ENCODE measurements at regions not wholly inside any gene's neighbourhood (a gene's known extent, or its start where the extent isn't known, plus 50 kb on each side); places are given as distances from the start of the nearest gene placed in this dataset.
"Not testable (repeated sequence)": the region's sequence is repeated elsewhere in the genome, so short reads cannot be mapped to it uniquely, and the experiment has no call there.

GRCh38 chr5:155711882-155712281 is 615.1 kb upstream of the SGCD start:
- no peak overlapping the region for H3K4me3 ChIP-seq
- 71% methylated on average over 1 of the region's 1 CpG for WGBS (ENCODE audit: missing lambda C conversion rate)
- H3K4me1 ChIP-seq, result no peaks in the 10 kb centered on the region
- H3K9me3 ChIP-seq, result no peaks in the 10 kb centered on the region
- ChIA-PET POLR2A (no interaction called here), CTCF (no interaction called here)
- ATAC-seq (no peak), FAIRE-seq (no peak), DNase-seq (ENCODE audit: low read depth in 1 of 2, low spot score in 1 of 2) (no peak)
- no peak overlapping the region for H3K4me2 ChIP-seq
- TF ChIP-seq HOXA7 (CRISPR knock-in tag; IDR thresholded peaks at IDR 0.05), result no peak
- TF ChIP-seq BHLHE40 (IDR thresholded peaks at IDR 0.05; ENCODE audit: low read depth, low read length), result no peak
- TF ChIP-seq ESRRA (IDR thresholded peaks at IDR 0.05; ENCODE audit: borderline replicate concordance, low read length), result no peak
- no peak for TF ChIP-seq PHF8 (IDR thresholded peaks at IDR 0.05; ENCODE audit: borderline replicate concordance, low read depth)
- no peak for TF ChIP-seq RAD21 (conservative IDR thresholded peaks at IDR 0.05 in 1 of 2, IDR thresholded peaks at IDR 0.05 in 1 of 2)
- TF ChIP-seq, protein P1, sequence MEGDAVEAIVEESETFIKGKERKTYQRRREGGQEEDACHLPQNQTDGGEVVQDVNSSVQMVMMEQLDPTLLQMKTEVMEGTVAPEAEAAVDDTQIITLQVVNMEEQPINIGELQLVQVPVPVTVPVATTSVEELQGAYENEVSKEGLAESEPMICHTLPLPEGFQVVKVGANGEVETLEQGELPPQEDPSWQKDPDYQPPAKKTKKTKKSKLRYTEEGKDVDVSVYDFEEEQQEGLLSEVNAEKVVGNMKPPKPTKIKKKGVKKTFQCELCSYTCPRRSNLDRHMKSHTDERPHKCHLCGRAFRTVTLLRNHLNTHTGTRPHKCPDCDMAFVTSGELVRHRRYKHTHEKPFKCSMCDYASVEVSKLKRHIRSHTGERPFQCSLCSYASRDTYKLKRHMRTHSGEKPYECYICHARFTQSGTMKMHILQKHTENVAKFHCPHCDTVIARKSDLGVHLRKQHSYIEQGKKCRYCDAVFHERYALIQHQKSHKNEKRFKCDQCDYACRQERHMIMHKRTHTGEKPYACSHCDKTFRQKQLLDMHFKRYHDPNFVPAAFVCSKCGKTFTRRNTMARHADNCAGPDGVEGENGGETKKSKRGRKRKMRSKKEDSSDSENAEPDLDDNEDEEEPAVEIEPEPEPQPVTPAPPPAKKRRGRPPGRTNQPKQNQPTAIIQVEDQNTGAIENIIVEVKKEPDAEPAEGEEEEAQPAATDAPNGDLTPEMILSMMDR (IDR thresholded peaks at IDR 0.05), result no peak
- no peak overlapping the region for H3K27ac ChIP-seq

DNA sequence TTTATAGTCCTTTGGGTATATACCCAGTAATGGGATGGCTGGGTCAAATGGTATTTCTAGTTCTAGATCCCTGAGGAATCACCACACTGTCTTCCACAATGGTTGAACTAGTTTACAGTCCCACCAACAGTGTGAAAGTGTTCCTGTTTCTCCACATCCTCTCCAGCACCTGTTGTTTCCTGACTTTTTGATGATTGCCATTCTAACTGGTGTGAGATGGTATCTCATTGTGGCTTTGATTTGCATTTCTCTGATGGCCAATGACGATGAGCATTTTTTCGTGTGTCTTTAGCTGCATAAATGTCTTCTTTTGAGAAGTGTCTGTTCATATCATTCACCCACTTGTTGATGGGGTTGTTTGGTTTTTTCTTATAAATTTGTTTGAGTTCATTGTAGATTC is 612.5 kb upstream of the SGCD start:
- H3K27ac ChIP-seq; H3K4me1 ChIP-seq; H3K9me3 ChIP-seq; H3K4me3 ChIP-seq; FAIRE-seq; CTCF ChIA-PET; DNase-seq (ENCODE audit: low read depth in 1 of 2, low spot score in 1 of 2); H3K4me2 ChIP-seq; POLR2A ChIA-PET; ATAC-seq: not testable (repeated sequence)
- WGBS (ENCODE audit: missing lambda C conversion rate), result 1% methylated on average over 2 of the region's 2 CpGs

- POLR2A ChIA-PET, result no interaction called here
Observed at GRCh38 chr5:155726267-155726666, 600.7 kb upstream of the SGCD start.

DNA sequence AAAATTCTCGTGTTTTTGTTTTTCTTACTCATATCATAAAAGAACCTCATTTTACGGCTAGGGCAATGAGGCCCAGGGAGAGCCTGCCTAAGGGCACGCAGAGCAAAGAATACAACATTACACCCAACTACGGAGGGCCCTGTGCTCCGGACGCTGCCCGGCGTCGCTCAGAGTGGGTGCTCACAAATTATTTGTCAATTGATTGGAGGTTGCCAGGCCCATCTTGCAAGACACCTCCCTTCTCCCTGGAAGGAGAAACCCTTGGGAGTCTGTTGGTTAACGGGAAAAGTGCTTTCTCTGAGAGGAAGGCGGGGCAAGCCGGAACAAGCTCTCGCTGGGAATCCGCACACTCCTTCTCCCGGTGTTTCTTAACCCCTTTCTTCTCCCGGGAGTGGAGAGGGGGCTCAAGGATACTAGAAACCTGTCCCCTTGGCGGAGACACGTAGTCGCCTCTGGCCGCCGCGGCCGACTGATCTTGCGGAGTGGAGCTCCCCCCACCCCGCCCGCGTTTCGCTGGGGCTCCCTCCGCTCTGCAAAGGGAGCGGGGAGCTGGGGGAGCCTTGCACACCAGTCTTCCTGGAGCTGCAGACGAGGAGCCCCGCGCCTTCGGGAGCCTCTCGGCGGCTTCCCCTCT is 599.3 kb upstream of the SGCD start:
- DNase-seq (ENCODE audit: low read depth in 1 of 2, low spot score in 1 of 2), result peak; percentile 20 to 26
- ChIA-PET POLR2A (no interaction called here), CTCF (no interaction called here)
- peak; percentile 50 to 67 for ATAC-seq
- WGBS (ENCODE audit: missing lambda C conversion rate), result 41% methylated on average over 14 of the region's 36 CpGs
- TF ChIP-seq, protein P2, sequence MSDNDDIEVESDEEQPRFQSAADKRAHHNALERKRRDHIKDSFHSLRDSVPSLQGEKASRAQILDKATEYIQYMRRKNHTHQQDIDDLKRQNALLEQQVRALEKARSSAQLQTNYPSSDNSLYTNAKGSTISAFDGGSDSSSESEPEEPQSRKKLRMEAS (IDR thresholded peaks at IDR 0.05), result no peak
- TF ChIP-seq TFCP2L1 (CRISPR knock-in tag; IDR thresholded peaks at IDR 0.05) (no peak), ESRRA (IDR thresholded peaks at IDR 0.05; ENCODE audit: borderline replicate concordance, low read length) (no peak), CBX8 (IDR thresholded peaks at IDR 0.05) (no peak), JUNB (IDR thresholded peaks at IDR 0.05) (no peak), ZNF302 (CRISPR knock-in tag; IDR thresholded peaks at IDR 0.05) (no peak)
- Histone ChIP-seq H3K27ac (peak overlapping the region; percentile 60 to 85), H3K9me3 (no peaks in the 10 kb centered on the region), H3K4me1 (peaks cover 3% of the 10 kb centered on the region; the same call in 1 of the 3 replicates), H3K4me3 (peak overlapping the region; percentile 62), H3K4me2 (peak overlapping the region; percentile 89)
- FAIRE-seq, result no peak

More at GRCh38 chr5:155726267-155726666, 600.7 kb upstream of the SGCD start:
- 33% methylated on average over 8 of the region's 8 CpGs for WGBS (ENCODE audit: missing lambda C conversion rate)
- CTCF ChIA-PET, result no interaction called here
- no peak for ATAC-seq
- Histone ChIP-seq H3K9me3 (no peaks in the 10 kb centered on the region), H3K4me2 (no peak overlapping the region), H3K4me1 (peaks cover 3% of the 10 kb centered on the region; the same call in 1 of the 3 replicates), H3K27ac (no peak overlapping the region), H3K4me3 (no peak overlapping the region)
- peak in 1 of 2 experiments; percentile 21 for DNase-seq (ENCODE audit: low read depth in 1 of 2, low spot score in 1 of 2)
- FAIRE-seq, result no peak
- TF ChIP-seq CBX2 (IDR thresholded peaks at IDR 0.05; ENCODE audit: borderline replicate concordance, low read depth) (no peak), ZSCAN20 (CRISPR knock-in tag; IDR thresholded peaks at IDR 0.05) (no peak), EHMT2 (IDR thresholded peaks at IDR 0.05; ENCODE audit: low read depth) (peak; percentile 68)
- TF ChIP-seq, protein P3, sequence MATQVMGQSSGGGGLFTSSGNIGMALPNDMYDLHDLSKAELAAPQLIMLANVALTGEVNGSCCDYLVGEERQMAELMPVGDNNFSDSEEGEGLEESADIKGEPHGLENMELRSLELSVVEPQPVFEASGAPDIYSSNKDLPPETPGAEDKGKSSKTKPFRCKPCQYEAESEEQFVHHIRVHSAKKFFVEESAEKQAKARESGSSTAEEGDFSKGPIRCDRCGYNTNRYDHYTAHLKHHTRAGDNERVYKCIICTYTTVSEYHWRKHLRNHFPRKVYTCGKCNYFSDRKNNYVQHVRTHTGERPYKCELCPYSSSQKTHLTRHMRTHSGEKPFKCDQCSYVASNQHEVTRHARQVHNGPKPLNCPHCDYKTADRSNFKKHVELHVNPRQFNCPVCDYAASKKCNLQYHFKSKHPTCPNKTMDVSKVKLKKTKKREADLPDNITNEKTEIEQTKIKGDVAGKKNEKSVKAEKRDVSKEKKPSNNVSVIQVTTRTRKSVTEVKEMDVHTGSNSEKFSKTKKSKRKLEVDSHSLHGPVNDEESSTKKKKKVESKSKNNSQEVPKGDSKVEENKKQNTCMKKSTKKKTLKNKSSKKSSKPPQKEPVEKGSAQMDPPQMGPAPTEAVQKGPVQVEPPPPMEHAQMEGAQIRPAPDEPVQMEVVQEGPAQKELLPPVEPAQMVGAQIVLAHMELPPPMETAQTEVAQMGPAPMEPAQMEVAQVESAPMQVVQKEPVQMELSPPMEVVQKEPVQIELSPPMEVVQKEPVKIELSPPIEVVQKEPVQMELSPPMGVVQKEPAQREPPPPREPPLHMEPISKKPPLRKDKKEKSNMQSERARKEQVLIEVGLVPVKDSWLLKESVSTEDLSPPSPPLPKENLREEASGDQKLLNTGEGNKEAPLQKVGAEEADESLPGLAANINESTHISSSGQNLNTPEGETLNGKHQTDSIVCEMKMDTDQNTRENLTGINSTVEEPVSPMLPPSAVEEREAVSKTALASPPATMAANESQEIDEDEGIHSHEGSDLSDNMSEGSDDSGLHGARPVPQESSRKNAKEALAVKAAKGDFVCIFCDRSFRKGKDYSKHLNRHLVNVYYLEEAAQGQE (IDR thresholded peaks at IDR 0.05), result peak; percentile 96

All from A549 (cell line).